ENCODE measurements at regions not wholly inside any gene's neighbourhood (a gene's known extent, or its start where the extent isn't known, plus 50 kb on each side); places are given as distances from the start of the nearest gene placed in this dataset.

GRCh38 chr2:42999856-43000241, 207.5 kb upstream of the HAAO start:
- Histone ChIP-seq H3K9me2 (ENCODE audit: insufficient read depth) (no peaks in the 10 kb centered on the region), H3K27ac (ENCODE audit: low read depth, low read length) (no peak overlapping the region), H3K9ac (ENCODE audit: low read length) (no peak overlapping the region), H3K4me2 (ENCODE audit: low read length) (no peak overlapping the region), H3K27me3 (ENCODE audit: insufficient read depth, low read length) (no peaks in the 10 kb centered on the region), H2AFZ (ENCODE audit: low read depth, low read length, poor library complexity, severe bottlenecking) (no peak overlapping the region), H3K4me3 (replicated peaks in 1 of 2; ENCODE audit: low read depth in 1 of 2, low read length in 2 of 2) (no peak overlapping the region), H3K4me1 (ENCODE audit: control insufficient read depth in 1 of 2, insufficient read depth in 2 of 2, low read length in 2 of 2) (no peaks in the 10 kb centered on the region), H3K79me2 (ENCODE audit: insufficient read depth, low read length) (no peaks in the 10 kb centered on the region), H4K20me1 (ENCODE audit: insufficient read depth) (no peaks in the 10 kb centered on the region), H3K9me3 (ENCODE audit: control insufficient read depth in 1 of 2, insufficient read depth in 1 of 2, low read depth in 1 of 2, low read length in 2 of 2) (no peaks in the 10 kb centered on the region), H3K36me3 (ENCODE audit: control insufficient read depth in 1 of 2, insufficient read depth in 2 of 2, low read length in 2 of 2) (no peaks in the 10 kb centered on the region)
- intact Hi-C loops (cut with micrococcal nuclease) = no loop called here
- RAD21 ChIA-PET (ENCODE audit: low non-redundant PET in 1 of 2, low total read pairs in 2 of 2, uncharacterized antibody in 2 of 2, unreplicated experiment in 2 of 2) = no interaction called here
- no TSS peak for BruUV-seq (replicated peaks)
- POLR2A ChIA-PET = no interaction called here
- no peak for ATAC-seq
- CTCF ChIA-PET = no interaction called here
- DNase-seq (ENCODE audit: low read depth, low spot score) = no peak
- no peak for TF ChIP-seq FOSL1 (IDR thresholded peaks at IDR 0.05; ENCODE audit: low read depth)
- TF ChIP-seq ZBTB33 (IDR thresholded peaks at IDR 0.05; ENCODE audit: extremely low read depth, insufficient replicate concordance, low read length) = no peak
- no peak for TF ChIP-seq JUND (IDR thresholded peaks at IDR 0.05)
- no peak for TF ChIP-seq RAD21 (IDR thresholded peaks at IDR 0.05; ENCODE audit: low read depth)
- no peak for TF ChIP-seq ZNF274 (IDR thresholded peaks at IDR 0.05; ENCODE audit: low read depth, low read length)
- no peak for TF ChIP-seq CBX3 (IDR thresholded peaks at IDR 0.05; ENCODE audit: low read depth)
- TF ChIP-seq ATF3 (IDR thresholded peaks at IDR 0.05) = no peak
- no peak for TF ChIP-seq MAX (IDR thresholded peaks at IDR 0.05)
- no peak for TF ChIP-seq TCF7L2 (IDR thresholded peaks at IDR 0.05; ENCODE audit: borderline replicate concordance, extremely low read depth, insufficient read depth, insufficient read length)
- no peak for TF ChIP-seq SRF (IDR thresholded peaks at IDR 0.05; ENCODE audit: low read depth)
